NCI-H2196 treated with DMSO at 0.1 percent for 48 hours (cell line): ENCODE measurements at regions not wholly inside any gene's neighbourhood (a gene's known extent, or its start where the extent isn't known, plus 50 kb on each side); places are given as distances from the start of the nearest gene placed in this dataset.

Experiments
- DNase-seq: peaks from one replicate; lab custom pipeline; 2025; ENCODE audit not compliant: unreplicated experiment; lab: John Stamatoyannopoulos, UW

GRCh38 chr11:71078482-71078881 lies 173.9 kb downstream of the SHANK2 start:
- no peak for DNase-seq

- no peak for DNase-seq
These were observed 175.7 kb downstream of the SHANK2 start for GRCh38 chr11:71076525-71077304.

GRCh38 chr11:71075871-71076420 lies 176.4 kb downstream of the SHANK2 start:
- DNase-seq = no peak

- no peak for DNase-seq
These were observed 177.2 kb downstream of the SHANK2 start for GRCh38 chr11:71075116-71075720.

GRCh38 chr11:71071736-71072509 lies 180.5 kb downstream of the SHANK2 start:
- DNase-seq = no peak

GRCh38 chr11:71070490-71071453 lies 181.6 kb downstream of the SHANK2 start:
- DNase-seq = no peak

GRCh38 chr11:71068963-71069362 lies 183.4 kb downstream of the SHANK2 start:
- no peak for DNase-seq

- DNase-seq = no peak
These were observed 184.6 kb downstream of the SHANK2 start for GRCh38 chr11:71067753-71068152.

- no peak for DNase-seq
These were observed 186.1 kb downstream of the SHANK2 start for GRCh38 chr11:71066311-71066710.

- DNase-seq = no peak
These were observed 186.5 kb downstream of the SHANK2 start for GRCh38 chr11:71065841-71066240.

GRCh38 chr11:71064702-71065515 lies 187.5 kb downstream of the SHANK2 start:
- no peak for DNase-seq

GRCh38 chr11:71064183-71064582 lies 188.2 kb downstream of the SHANK2 start:
- no peak for DNase-seq

- no peak for DNase-seq
These were observed 189.2 kb downstream of the SHANK2 start for GRCh38 chr11:71063129-71063528.

- no peak for DNase-seq
These were observed 190.2 kb downstream of the SHANK2 start for GRCh38 chr11:71062199-71062598.

GRCh38 chr11:71060391-71060791 lies 192.0 kb downstream of the SHANK2 start:
- DNase-seq = no peak

GRCh38 chr11:71059662-71060061 lies 192.7 kb downstream of the SHANK2 start:
- no peak for DNase-seq

- DNase-seq = no peak
These were observed 196.5 kb downstream of the SHANK2 start for GRCh38 chr11:71055925-71056324.
